ENCODE measurements at regions not wholly inside any gene's neighbourhood (a gene's known extent, or its start where the extent isn't known, plus 50 kb on each side); places are given as distances from the start of the nearest gene placed in this dataset.

GRCh38 chr11:70675697-70676374 is 277.5 kb downstream of the CTTN start:
- no peak for DNase-seq (ENCODE audit: low read depth, low spot score)

- no peak for DNase-seq (ENCODE audit: low read depth, low spot score)
These were observed 279.0 kb downstream of the CTTN start for GRCh38 chr11:70677232-70677916.

- DNase-seq (ENCODE audit: low read depth, low spot score), result no peak
These were observed 280.9 kb downstream of the CTTN start for GRCh38 chr11:70678931-70679900.

GRCh38 chr11:70680781-70681281 is 282.5 kb downstream of the CTTN start:
- no peak for DNase-seq (ENCODE audit: low read depth, low spot score)

- DNase-seq (ENCODE audit: low read depth, low spot score), result no peak
These were observed 283.7 kb downstream of the CTTN start for GRCh38 chr11:70682056-70682455.

GRCh38 chr11:70682760-70683159 is 284.4 kb downstream of the CTTN start:
- DNase-seq (ENCODE audit: low read depth, low spot score), result no peak

GRCh38 chr11:70687716-70688115 is 289.4 kb downstream of the CTTN start:
- DNase-seq (ENCODE audit: low read depth, low spot score), result no peak

- DNase-seq (ENCODE audit: low read depth, low spot score), result no peak
These were observed 289.8 kb downstream of the CTTN start for GRCh38 chr11:70688142-70688541.

GRCh38 chr11:70689764-70690163 is 291.4 kb downstream of the CTTN start:
- no peak for DNase-seq (ENCODE audit: low read depth, low spot score)

GRCh38 chr11:70692131-70692530 is 293.8 kb downstream of the CTTN start:
- no peak for DNase-seq (ENCODE audit: low read depth, low spot score)

- no peak for DNase-seq (ENCODE audit: low read depth, low spot score)
These were observed 296.0 kb downstream of the CTTN start for GRCh38 chr11:70694371-70694770.

- DNase-seq (ENCODE audit: low read depth, low spot score), result no peak
These were observed 297.0 kb downstream of the CTTN start for GRCh38 chr11:70695086-70695960.

GRCh38 chr11:70696076-70696475 is 297.7 kb downstream of the CTTN start:
- no peak for DNase-seq (ENCODE audit: low read depth, low spot score)

- no peak for DNase-seq (ENCODE audit: low read depth, low spot score)
These were observed 298.2 kb downstream of the CTTN start for GRCh38 chr11:70696564-70696963.

- DNase-seq (ENCODE audit: low read depth, low spot score), result no peak
These were observed 299.4 kb downstream of the CTTN start for GRCh38 chr11:70697701-70698100.

GRCh38 chr11:70698871-70699270 is 300.5 kb downstream of the CTTN start:
- no peak for DNase-seq (ENCODE audit: low read depth, low spot score)

- DNase-seq (ENCODE audit: low read depth, low spot score), result no peak
These were observed 301.2 kb downstream of the CTTN start for GRCh38 chr11:70699294-70700221.

- DNase-seq (ENCODE audit: low read depth, low spot score), result no peak
These were observed 302.1 kb downstream of the CTTN start for GRCh38 chr11:70700453-70700852.

GRCh38 chr11:70700871-70701270 is 302.5 kb downstream of the CTTN start:
- DNase-seq (ENCODE audit: low read depth, low spot score), result no peak
